Middle frontal gyrus (tissue), 1 donor: ENCODE measurements at regions not wholly inside any gene's neighbourhood (a gene's known extent, or its start where the extent isn't known, plus 50 kb on each side); places are given as distances from the start of the nearest gene placed in this dataset.

ENCODE experiments used
- DNase-seq: peaks from one replicate; pipeline ENCODE4 v3.0.0-alpha.2; 2015; ENCODE audit warnings: low spot score; ENCODE audit errors: extremely low spot score

GRCh38 chr1:99570486-99571089, 75.3 kb upstream of the PALMD start:
- no peak for DNase-seq

- DNase-seq: no peak
Observed at GRCh38 chr1:99571092-99571734, 74.7 kb upstream of the PALMD start.

DNA sequence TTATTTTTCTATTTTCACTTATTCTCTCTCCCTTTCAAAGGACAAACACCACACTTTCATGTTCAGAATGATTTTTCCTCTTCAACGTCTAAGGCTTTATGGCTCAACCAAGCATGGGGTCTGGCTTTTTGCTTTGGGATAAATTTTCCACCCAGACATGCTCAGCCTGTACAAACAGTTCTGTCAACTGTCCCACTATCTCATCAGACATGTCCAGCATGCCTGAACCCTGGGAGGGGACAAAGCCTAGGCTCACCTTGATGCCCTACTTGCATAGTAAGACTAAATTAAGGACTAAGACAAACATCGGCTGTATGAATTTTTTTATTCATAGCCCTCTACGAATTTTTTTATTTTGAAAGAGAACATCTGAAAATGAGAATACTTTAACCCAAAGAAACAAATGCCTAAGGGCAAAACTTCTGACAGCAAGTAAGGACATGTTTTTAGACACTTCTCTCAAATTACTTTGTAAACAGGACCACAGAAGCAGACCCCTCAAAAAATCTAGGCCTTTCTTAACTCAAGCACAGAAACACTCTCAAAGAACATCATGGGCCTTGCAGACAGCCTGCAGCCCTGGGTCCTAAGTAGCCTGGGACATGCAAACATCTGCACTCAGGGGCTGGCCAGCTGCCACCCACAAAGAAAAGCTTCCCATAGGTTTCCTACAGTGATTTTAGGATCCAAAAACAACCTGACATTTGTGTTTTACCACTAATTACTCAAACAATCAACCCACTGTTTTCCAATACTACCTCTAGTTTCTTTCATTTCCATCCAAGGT, 72.3 kb upstream of the PALMD start:
- no peak for DNase-seq

DNA sequence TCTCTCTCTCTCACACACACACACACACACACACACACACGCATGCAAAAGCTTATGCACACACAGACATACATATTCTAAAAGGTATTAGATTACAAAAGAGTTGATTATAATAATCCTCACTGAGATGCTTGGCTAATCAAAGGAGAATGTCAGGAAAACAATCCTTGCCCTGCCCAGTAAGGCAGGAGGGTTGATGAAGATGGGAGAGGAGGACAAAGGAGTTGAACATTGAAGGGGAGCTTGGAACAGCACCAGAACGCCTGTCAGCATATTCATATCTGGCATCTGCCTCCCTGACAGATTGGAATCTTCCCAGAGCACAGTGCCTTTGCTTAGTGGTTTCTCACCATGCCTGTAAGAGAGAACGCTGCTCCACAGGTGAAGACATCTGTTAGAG, 68.6 kb upstream of the PALMD start:
- DNase-seq: no peak

DNA sequence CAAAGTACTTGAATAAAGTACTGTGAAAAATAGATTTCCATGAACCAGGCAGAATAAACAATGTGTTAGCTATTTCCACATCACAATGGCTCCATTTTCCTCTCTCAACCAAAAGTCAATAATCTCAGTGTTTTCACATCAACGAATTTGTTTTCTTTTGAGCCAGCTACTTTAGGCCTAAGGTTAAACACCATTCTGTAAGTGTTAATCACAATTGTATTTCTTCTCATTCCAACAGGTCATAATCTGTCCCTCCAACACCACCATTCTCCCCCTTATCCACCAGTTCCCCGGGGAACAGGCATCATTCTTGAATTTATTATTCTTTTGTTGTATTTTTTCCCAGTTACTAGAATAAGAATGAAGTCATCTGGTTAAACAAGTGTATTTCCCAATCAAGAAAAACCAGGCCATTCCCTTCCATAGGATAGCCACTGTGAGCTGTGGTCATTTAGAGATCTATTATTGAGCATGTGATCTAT, 66.2 kb upstream of the PALMD start:
- DNase-seq: no peak

DNA sequence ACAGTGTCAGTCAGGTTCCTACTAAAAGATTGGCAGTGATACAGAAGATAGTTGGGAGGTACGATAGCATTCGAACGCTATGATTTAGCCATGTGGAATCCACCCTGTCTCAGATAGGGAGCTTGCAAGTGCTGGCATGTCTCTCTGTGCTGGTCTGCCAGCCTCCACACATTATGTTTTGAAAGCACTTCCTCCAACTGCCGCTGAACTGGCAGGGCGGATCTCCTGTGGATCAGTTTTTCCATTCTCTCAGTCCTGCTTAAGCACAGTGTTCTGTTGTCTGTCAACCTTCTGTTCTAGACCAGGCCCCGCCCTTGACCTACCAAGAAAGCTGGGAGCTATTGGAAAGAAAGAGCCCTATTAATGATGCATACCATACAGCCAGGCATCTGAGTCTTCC, 65.5 kb upstream of the PALMD start:
- no peak for DNase-seq

DNA sequence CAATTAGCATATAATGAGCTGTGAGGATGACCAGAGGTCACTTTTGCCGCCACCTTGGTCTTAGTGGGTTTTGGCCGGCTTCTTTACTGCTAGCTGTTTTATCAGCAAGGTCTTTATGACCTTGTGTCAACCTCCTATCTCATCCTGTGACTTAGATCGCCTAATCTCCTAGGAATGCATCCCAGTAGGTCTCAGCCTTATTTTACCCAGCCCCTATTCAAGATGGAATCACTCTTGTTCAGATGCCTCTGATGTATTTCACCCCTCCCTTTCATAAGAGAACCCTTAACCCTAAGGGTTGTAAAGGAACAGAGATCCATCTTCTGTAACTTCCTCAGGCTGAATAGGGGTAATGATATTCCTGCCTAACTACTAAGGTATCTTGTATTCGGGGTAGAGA, 58.9 kb upstream of the PALMD start:
- DNase-seq: no peak

DNA sequence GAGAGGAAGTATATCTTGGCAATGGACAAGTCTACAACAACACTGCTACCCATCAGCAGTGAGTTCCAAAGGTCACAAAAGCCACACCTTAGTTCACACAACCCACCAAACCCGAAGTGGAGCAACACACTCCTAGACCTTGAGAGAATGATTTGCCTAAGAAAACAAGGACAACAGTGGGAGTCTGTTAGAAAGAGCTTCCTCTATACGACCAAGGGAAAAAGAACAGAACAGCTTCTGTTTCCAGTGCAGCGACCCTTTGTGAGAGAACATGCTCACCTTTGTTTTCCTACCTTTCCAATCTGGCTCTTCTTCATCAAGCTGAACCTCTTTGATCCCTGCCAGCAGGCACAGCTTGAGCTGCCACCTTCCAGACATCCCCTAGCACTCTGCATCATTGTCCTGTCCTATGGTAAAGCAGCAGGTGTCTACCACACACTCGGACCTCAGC, 56.7 kb upstream of the PALMD start:
- DNase-seq: no peak

DNA sequence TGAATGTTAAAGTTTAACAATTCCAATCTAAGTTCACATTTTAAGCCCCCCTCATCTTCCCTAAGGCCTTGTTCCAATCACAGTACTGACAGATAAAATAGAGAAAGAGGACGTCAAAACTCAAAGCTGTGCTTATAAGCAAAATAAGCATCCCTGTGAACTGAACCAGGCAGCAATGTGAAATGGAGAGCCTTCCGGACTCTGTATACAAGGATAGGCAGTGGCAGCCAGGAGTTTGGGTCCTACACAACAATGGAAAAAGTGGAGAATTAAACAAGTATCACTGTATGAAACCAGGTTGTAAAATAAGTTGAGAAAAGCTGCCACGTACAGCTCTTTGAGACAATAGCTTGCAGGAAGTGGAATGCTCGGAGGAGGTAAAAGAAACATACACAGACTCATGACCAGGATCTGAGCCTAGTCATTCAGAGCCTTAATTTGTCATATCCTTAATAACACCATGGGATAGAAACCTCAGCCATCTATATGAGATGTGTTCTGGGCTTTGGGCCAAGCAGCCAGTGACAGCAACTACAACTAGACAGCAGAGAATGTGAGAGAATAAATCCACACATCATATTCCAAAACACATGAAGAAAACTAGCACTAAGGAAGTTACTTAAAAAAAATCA, 55.2 kb upstream of the PALMD start:
- DNase-seq: peak; percentile 16

DNA sequence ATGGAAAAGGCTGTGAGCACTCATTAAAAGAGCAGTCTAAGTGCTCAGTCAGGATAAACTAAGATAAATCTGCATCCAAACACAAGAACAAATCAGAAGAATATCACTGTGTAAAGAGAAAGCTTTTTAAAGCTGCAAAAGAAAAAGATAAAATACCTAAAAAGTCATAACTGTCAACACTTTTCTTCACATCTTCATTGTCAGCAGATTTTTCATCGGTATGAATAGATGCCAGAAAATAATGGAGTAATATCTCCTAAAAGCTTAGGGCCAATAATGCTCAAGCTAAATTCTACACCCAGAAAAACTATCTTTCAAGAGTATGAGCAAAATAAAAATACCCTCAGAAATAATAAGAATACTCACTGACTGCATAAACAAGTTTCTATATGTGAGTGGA, 54.0 kb upstream of the PALMD start:
- DNase-seq: no peak

- no peak for DNase-seq
Observed at GRCh38 chr1:99594205-99594604, 51.7 kb upstream of the PALMD start.

- DNase-seq: no peak
Observed at GRCh38 chr1:99595041-99595440, 50.9 kb upstream of the PALMD start.

GRCh38 chr1:99595441-99595840, 50.5 kb upstream of the PALMD start:
- DNase-seq: no peak
